Activated CD4-positive, alpha-beta T cell treated with anti-CD3 and anti-CD28 coated beads, Interleukin-2, amount 10 ng/mL, durations not matched to agents 7 days and 5 days (primary cell): ENCODE measurements at regions not wholly inside any gene's neighbourhood (a gene's known extent, or its start where the extent isn't known, plus 50 kb on each side); places are given as distances from the start of the nearest gene placed in this dataset.

Source experiments
- CTCF ChIA-PET: fragments of 350-600 bp; sonication (Branson Sonifier 250); formaldehyde crosslinking; loops from one replicate; lab custom pipeline; 2021; ENCODE audit warnings: antibody characterized with exemption; lab: Charles Lee
- POLR2A ChIA-PET: fragments of 350-600 bp; sonication (Branson Sonifier 250); formaldehyde crosslinking; loops from one replicate; lab custom pipeline; 2021; ENCODE audit warnings: antibody characterized with exemption; lab: Charles Lee
- DNase-seq: peaks from one replicate; pipeline ENCODE4 v3.0.0-alpha.2; 2020
- H3K27ac Mint-ChIP-seq: one replicate; pipeline ENCODE4 v1.8.0; 2021; ENCODE audit warnings: mild to moderate bottlenecking, moderate library complexity, mixed read lengths
- H3K27me3 Mint-ChIP-seq: one replicate; pipeline ENCODE4 v1.8.0; 2021; ENCODE audit warnings: mixed read lengths
- H3K36me3 Mint-ChIP-seq: one replicate; pipeline ENCODE4 v1.8.0; 2021; ENCODE audit warnings: low read depth, mixed read lengths
- H3K4me1 Mint-ChIP-seq: one replicate; pipeline ENCODE4 v1.8.0; 2021; ENCODE audit warnings: mixed read lengths
- H3K4me3 Mint-ChIP-seq: one replicate; pipeline ENCODE4 v1.8.0; 2021; ENCODE audit warnings: mild to moderate bottlenecking, moderate library complexity, mixed read lengths
- H3K9me3 Mint-ChIP-seq: one replicate; pipeline ENCODE4 v1.8.0; 2021; ENCODE audit warnings: mixed read lengths

DNA sequence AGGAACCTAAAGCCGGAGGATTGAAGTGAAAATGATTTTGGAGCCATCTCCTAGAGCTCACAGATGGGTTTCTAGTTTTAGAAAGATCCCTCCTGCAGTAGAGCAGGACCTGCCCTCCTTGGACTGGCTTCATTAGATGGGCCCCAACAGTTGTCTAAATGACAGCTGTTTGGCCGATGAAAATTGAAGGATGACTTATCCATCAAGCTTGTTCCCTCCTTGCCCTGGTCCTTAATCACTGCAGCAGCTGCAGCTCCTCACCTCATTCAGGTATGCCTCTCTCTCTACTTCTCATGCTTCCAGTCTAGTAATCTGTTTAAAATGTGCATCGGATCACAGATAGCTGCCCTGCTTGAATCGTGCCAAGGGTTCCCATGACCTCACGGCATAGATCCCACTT is 677.6 kb downstream of the BCL11A start:
- no peaks in the 10 kb centered on the region for H3K4me1 Mint-ChIP-seq
- no peaks in the 10 kb centered on the region for H3K36me3 Mint-ChIP-seq
- H3K27me3 Mint-ChIP-seq: no peaks in the 10 kb centered on the region
- no peak overlapping the region for H3K4me3 Mint-ChIP-seq
- H3K9me3 Mint-ChIP-seq: no peaks in the 10 kb centered on the region
- ChIA-PET POLR2A (interaction anchor here (0.7 kb wide), 1 partner anchor 671 kb away, joined by 3 read pairs; no protein-coding TSS in a partner anchor), CTCF (no interaction called here)
- no peak for DNase-seq
- no peak overlapping the region for H3K27ac Mint-ChIP-seq

- Mint-ChIP-seq H3K27ac (no peak overlapping the region), H3K27me3 (no peaks in the 10 kb centered on the region), H3K4me3 (no peak overlapping the region), H3K9me3 (no peaks in the 10 kb centered on the region), H3K4me1 (no peaks in the 10 kb centered on the region), H3K36me3 (no peaks in the 10 kb centered on the region)
- DNase-seq: no peak
- ChIA-PET POLR2A (interaction anchor here (0.7 kb wide), 1 partner anchor 672 kb away, joined by 3 read pairs; no protein-coding TSS in a partner anchor), CTCF (no interaction called here)
These were observed 678.3 kb downstream of the BCL11A start for GRCh38 chr2:59874971-59875755.

- DNase-seq: no peak
- no peaks in the 10 kb centered on the region for H3K27me3 Mint-ChIP-seq
- H3K4me3 Mint-ChIP-seq: no peak overlapping the region
- no peak overlapping the region for H3K27ac Mint-ChIP-seq
- no peaks in the 10 kb centered on the region for H3K4me1 Mint-ChIP-seq
- no peaks in the 10 kb centered on the region for H3K9me3 Mint-ChIP-seq
- POLR2A ChIA-PET: no interaction called here
- H3K36me3 Mint-ChIP-seq: no peaks in the 10 kb centered on the region
- CTCF ChIA-PET: no interaction called here
These were observed 679.1 kb downstream of the BCL11A start for GRCh38 chr2:59874361-59874760.

GRCh38 chr2:59871830-59872229 is 681.6 kb downstream of the BCL11A start:
- ChIA-PET CTCF (no interaction called here), POLR2A (no interaction called here)
- no peaks in the 10 kb centered on the region for H3K4me1 Mint-ChIP-seq
- no peak overlapping the region for H3K27ac Mint-ChIP-seq
- no peaks in the 10 kb centered on the region for H3K36me3 Mint-ChIP-seq
- DNase-seq: no peak
- no peaks in the 10 kb centered on the region for H3K9me3 Mint-ChIP-seq
- no peak overlapping the region for H3K4me3 Mint-ChIP-seq
- H3K27me3 Mint-ChIP-seq: no peaks in the 10 kb centered on the region

DNA sequence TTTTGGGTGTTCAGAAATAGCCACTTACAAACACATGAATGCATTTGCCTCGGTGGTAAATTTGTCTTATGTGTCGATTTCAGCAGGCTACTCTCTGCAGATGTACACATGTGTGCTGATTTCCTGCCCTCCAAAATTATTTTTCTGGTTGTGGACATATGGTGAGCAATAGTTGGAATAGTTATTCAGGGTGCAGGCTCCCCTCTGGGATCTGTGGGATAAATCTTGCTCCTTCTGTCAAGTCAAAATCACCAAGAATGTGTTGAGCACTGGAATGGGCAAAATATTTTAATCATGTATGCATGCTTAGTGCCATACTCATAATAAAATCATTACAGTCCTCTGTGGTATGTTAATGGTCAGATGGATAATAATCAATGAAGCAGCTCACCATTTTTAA is 684.5 kb downstream of the BCL11A start:
- POLR2A ChIA-PET: no interaction called here

GRCh38 chr2:59866436-59866835 is 687.0 kb downstream of the BCL11A start:
- no peaks in the 10 kb centered on the region for H3K4me1 Mint-ChIP-seq
- no peaks in the 10 kb centered on the region for H3K27me3 Mint-ChIP-seq
- POLR2A ChIA-PET: no interaction called here
- CTCF ChIA-PET: interaction anchor here (0.6 kb wide), 2 partner anchors 16 to 1258 kb away, joined by 3 to 4 read pairs; no protein-coding TSS in a partner anchor
- no peak overlapping the region for H3K4me3 Mint-ChIP-seq
- no peak overlapping the region for H3K27ac Mint-ChIP-seq
- peaks cover 14% of the 10 kb centered on the region for H3K9me3 Mint-ChIP-seq
- no peaks in the 10 kb centered on the region for H3K36me3 Mint-ChIP-seq
- DNase-seq: no peak

More for the DNA sequence above, 684.5 kb downstream of the BCL11A start:
- H3K36me3 Mint-ChIP-seq: no peaks in the 10 kb centered on the region
- peaks cover 3% of the 10 kb centered on the region for H3K9me3 Mint-ChIP-seq
- CTCF ChIA-PET: no interaction called here
- no peak for DNase-seq
- H3K4me1 Mint-ChIP-seq: no peaks in the 10 kb centered on the region
- H3K27me3 Mint-ChIP-seq: no peaks in the 10 kb centered on the region
- no peak overlapping the region for H3K27ac Mint-ChIP-seq
- H3K4me3 Mint-ChIP-seq: no peak overlapping the region

DNA sequence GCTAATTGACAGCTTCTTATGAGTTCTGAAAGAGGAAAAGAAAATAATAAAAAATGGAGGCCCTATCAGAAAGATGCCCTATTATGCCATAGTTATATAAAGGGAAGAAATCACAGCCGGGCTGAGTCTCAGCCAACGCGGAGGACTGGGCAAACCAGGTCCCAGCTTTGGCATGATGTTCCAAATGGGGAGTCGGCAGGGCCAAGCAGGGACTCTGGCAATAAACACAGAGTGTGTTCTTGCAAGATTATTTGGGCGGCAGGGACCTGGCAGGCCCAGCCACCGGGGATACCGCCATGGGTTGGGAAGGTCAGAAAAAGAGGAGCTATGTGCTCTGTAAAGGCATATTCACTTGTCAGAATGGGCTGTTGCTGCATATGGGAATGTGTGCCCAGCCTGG is 694.9 kb downstream of the BCL11A start:
- no peaks in the 10 kb centered on the region for H3K36me3 Mint-ChIP-seq
- DNase-seq: no peak
- no peak overlapping the region for H3K4me3 Mint-ChIP-seq
- H3K27me3 Mint-ChIP-seq: no peaks in the 10 kb centered on the region
- H3K27ac Mint-ChIP-seq: no peak overlapping the region
- peaks cover 18% of the 10 kb centered on the region for H3K9me3 Mint-ChIP-seq
- ChIA-PET CTCF (no interaction called here), POLR2A (no interaction called here)
- no peaks in the 10 kb centered on the region for H3K4me1 Mint-ChIP-seq

GRCh38 chr2:59857109-59857508 is 696.3 kb downstream of the BCL11A start:
- CTCF ChIA-PET: no interaction called here
- H3K4me1 Mint-ChIP-seq: no peaks in the 10 kb centered on the region
- H3K36me3 Mint-ChIP-seq: no peaks in the 10 kb centered on the region
- POLR2A ChIA-PET: no interaction called here
- H3K4me3 Mint-ChIP-seq: no peak overlapping the region
- peaks cover 13% of the 10 kb centered on the region for H3K9me3 Mint-ChIP-seq
- no peak overlapping the region for H3K27ac Mint-ChIP-seq
- no peaks in the 10 kb centered on the region for H3K27me3 Mint-ChIP-seq
- no peak for DNase-seq

- ChIA-PET CTCF (no interaction called here), POLR2A (no interaction called here)
- Mint-ChIP-seq H3K4me3 (no peak overlapping the region), H3K4me1 (no peaks in the 10 kb centered on the region), H3K27me3 (no peaks in the 10 kb centered on the region), H3K27ac (no peak overlapping the region), H3K36me3 (no peaks in the 10 kb centered on the region), H3K9me3 (peaks cover 9% of the 10 kb centered on the region)
- DNase-seq: no peak
These were observed 697.1 kb downstream of the BCL11A start for GRCh38 chr2:59856391-59856790.

DNA sequence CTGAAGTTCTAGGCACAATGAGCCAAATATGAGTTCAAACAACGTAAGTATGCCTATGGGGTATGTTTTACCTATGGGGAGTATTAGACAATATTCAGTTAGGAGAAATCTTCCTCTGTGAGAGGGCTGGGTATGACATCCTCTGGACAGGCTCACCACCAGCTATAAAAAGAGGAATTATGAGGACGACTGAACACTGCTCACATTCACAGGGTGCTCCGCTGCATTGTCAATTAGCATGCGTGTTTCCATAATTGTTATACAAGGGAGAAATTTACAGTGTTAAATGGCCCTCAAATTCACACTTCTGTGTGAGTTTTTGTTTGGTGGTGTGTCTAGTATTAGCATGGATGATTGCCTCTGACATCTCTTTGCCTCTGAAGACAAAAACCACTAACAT is 700.4 kb downstream of the BCL11A start:
- POLR2A ChIA-PET: no interaction called here
- no peaks in the 10 kb centered on the region for H3K27me3 Mint-ChIP-seq
- H3K4me1 Mint-ChIP-seq: no peaks in the 10 kb centered on the region
- H3K9me3 Mint-ChIP-seq: peaks cover 4% of the 10 kb centered on the region
- CTCF ChIA-PET: no interaction called here
- no peak overlapping the region for H3K4me3 Mint-ChIP-seq
- no peaks in the 10 kb centered on the region for H3K36me3 Mint-ChIP-seq
- H3K27ac Mint-ChIP-seq: no peak overlapping the region
- no peak for DNase-seq

DNA sequence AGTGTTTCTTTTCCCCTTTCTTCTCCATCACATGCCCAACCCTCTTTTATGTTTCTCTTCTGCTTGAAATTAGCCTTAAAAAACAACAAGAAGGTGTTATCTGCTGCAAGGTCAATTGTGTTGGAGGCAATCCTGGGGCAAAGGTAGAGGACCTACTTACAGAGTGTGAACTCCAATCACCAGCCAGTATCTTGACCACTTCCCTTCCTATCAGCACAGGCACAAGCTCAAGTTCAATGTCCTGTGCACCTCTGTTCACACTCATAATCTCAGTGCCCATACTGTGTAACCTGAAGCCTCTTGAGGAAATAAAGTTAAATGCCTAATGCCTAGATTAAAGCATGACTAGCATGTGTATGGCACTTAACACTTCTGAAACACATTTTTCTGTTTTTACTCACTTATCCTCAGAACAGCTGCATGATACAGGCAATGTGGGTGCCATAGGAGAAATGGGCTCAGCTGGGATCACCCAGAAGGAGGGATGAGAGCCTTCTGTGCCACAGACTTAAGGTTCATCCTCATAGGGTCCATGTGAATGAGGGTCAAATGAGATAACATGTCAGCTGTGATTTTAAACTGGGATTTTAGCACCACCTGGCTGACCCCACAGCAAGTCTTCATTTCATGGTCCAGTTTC is 701.5 kb downstream of the BCL11A start:
- Mint-ChIP-seq H3K9me3 (peaks cover 2% of the 10 kb centered on the region), H3K27ac (no peak overlapping the region), H3K36me3 (no peaks in the 10 kb centered on the region), H3K27me3 (no peaks in the 10 kb centered on the region), H3K4me1 (no peaks in the 10 kb centered on the region), H3K4me3 (no peak overlapping the region)
- POLR2A ChIA-PET: no interaction called here
- no peak for DNase-seq
- CTCF ChIA-PET: no interaction called here

DNA sequence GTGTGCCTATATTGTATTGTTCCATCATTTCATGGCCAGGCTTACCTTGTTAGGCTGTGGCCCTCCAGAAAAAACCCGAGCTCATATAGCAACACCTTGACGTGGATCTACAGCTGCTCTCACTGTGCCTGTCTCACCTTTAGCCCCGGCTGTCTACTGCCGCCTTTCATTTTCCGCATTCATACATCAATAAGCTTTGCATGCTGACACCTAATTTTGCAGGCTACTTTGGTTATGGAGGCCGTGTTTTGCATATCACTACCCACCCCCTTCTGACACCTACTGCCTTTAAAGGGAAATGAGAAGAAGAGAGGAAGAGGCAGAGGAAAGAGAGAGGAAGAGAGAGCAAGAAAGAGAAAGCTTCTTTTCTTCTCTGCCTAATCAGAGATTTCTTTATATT is 702.9 kb downstream of the BCL11A start:
- no peaks in the 10 kb centered on the region for H3K4me1 Mint-ChIP-seq
- no peaks in the 10 kb centered on the region for H3K36me3 Mint-ChIP-seq
- H3K4me3 Mint-ChIP-seq: no peak overlapping the region
- no peaks in the 10 kb centered on the region for H3K27me3 Mint-ChIP-seq
- DNase-seq: no peak
- POLR2A ChIA-PET: no interaction called here
- peaks cover 2% of the 10 kb centered on the region for H3K9me3 Mint-ChIP-seq
- no peak overlapping the region for H3K27ac Mint-ChIP-seq
- CTCF ChIA-PET: interaction anchor here (0.6 to 0.9 kb wide), 2 partner anchors 16 to 724 kb away, joined by 3 read pairs; no protein-coding TSS in a partner anchor

- no peak for DNase-seq
- Mint-ChIP-seq H3K36me3 (no peaks in the 10 kb centered on the region), H3K4me3 (no peak overlapping the region), H3K27me3 (peaks cover 1% of the 10 kb centered on the region), H3K27ac (no peak overlapping the region), H3K9me3 (peaks cover 9% of the 10 kb centered on the region), H3K4me1 (no peaks in the 10 kb centered on the region)
- ChIA-PET POLR2A (no interaction called here), CTCF (interaction anchor here (0.6 kb wide), 1 partner anchor 34 kb away, joined by 5 read pairs; no protein-coding TSS in a partner anchor)
These were observed 719.5 kb downstream of the BCL11A start for GRCh38 chr2:59833941-59834340.
